ENCODE measurements at regions not wholly inside any gene's neighbourhood (a gene's known extent, or its start where the extent isn't known, plus 50 kb on each side); places are given as distances from the start of the nearest gene placed in this dataset.
"Not testable (repeated sequence)": the region's sequence is repeated elsewhere in the genome, so short reads cannot be mapped to it uniquely, and the experiment has no call there.

GRCh38 chr13:103883698-103884097 lies 817.5 kb upstream of the SLC10A2 start:
- DNase-seq = no peak

- peak; percentile 3 for DNase-seq
Observed at GRCh38 chr13:103883164-103883563, 816.9 kb upstream of the SLC10A2 start.

- DNase-seq = not testable (repeated sequence)
Observed at GRCh38 chr13:103880146-103880545, 813.9 kb upstream of the SLC10A2 start.

GRCh38 chr13:103878891-103879605 lies 812.8 kb upstream of the SLC10A2 start:
- no peak for DNase-seq

- DNase-seq = no peak
Observed at GRCh38 chr13:103876571-103876970, 810.4 kb upstream of the SLC10A2 start.

GRCh38 chr13:103873725-103874124 lies 807.5 kb upstream of the SLC10A2 start:
- peak; percentile 15 for DNase-seq

DNA sequence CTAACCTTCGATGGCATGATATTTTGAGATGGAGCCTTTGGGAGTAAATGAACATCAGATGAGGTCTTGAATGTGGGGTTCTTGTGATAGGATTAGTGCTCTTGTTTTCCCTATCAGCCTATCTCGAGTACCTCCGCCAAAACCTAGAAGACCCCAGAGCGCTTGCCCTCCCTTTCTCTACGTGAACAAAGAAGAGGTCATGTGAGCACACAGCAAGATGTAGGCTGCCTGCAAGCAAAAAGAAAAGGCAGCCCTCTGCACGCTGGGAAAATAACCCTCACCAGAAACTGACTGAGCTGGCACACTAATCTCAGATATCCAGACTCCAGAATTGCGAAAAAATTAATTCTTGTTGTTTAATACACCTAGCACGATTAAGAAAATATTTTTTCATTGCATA lies 799.8 kb upstream of the SLC10A2 start:
- no peak for DNase-seq

DNA sequence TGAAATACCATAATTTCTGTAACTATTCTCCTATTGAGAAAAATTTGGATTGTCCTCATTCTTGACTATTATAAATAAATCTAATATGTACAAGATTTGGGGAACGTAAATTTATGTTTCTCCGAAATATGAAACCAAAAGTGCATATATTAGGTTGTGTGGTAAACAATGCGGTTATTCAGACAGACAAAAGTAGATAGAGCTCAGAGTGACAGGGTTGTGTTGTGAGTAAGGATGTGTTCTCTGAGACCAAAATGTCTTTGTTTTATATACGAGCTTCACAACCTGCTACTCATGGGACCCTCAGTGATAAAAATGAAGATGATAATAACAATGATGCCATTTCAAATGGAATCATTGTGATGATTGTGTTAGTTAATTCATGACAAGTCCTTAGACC lies 796.3 kb upstream of the SLC10A2 start:
- DNase-seq = no peak

GRCh38 chr13:103859952-103860351 lies 793.7 kb upstream of the SLC10A2 start:
- DNase-seq = peak; percentile 14

GRCh38 chr13:103852036-103852435 lies 785.8 kb upstream of the SLC10A2 start:
- no peak for DNase-seq

- DNase-seq = peak; percentile 1
Observed at GRCh38 chr13:103844471-103844870, 778.3 kb upstream of the SLC10A2 start.

DNA sequence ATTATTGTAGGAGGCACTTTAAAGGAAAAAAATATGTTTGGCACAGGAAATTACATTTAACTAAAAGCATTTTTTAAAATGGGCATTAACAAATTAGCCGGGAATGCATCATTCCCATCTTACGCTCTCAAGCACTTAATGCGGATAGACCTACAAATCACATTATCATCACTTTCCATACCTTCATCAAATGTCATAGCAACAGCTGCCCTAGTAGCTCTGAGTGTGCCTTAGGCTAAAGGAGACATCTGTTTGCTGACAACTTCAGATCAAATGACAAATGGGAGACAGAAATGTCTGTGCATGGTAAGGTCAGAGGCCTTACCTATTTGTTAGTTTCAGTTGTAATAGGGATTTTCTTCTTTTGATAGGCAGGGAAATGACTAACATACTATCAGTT lies 773.2 kb upstream of the SLC10A2 start:
- no peak for DNase-seq

- no peak for DNase-seq
Observed at GRCh38 chr13:103835052-103835451, 768.8 kb upstream of the SLC10A2 start.

DNA sequence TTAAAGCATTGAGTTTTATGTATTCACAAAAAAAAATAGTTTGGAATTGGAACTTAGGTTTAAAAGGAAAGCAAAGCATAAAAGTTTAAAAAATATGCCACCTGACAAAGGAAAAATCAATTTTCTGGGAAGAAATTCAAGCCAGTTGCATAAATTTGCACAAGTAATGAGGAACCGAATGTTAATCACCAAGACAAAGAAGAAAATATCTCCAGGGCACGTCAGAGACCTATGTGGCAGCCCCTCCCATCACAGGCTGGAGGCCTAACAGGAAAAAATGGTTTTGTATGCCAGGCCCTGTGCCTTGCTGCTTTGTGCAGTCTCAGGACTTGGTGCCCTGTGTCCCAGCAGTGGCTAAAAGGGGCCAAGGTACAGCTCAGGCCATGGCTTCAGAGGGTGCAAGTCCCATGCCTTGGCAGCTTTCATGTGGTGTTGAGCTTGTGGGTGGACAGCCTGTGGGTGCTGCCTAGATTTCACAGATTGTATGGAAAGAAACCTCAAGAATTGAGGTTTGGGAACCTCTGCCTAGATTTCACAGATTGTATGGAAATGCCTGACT lies 767.2 kb upstream of the SLC10A2 start:
- DNase-seq = no peak

DNA sequence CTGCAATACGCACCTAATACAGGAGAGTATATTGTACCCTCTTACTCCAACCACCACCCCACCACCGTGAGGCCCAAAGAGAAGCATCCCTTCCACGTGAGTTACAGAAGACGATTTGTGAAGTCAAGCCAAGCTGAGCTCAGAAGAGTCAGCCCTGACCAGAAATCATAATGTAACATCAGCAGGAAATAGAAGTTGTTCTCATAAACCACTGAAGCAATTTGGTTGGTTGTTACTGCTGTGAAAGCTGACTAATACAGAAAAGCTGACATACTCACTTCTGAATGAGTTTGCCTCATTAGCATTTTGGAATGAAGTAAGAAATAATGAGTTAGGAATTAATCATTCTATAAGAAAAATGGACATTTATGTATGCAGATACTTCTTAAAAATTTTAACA lies 749.4 kb upstream of the SLC10A2 start:
- DNase-seq = no peak

DNA sequence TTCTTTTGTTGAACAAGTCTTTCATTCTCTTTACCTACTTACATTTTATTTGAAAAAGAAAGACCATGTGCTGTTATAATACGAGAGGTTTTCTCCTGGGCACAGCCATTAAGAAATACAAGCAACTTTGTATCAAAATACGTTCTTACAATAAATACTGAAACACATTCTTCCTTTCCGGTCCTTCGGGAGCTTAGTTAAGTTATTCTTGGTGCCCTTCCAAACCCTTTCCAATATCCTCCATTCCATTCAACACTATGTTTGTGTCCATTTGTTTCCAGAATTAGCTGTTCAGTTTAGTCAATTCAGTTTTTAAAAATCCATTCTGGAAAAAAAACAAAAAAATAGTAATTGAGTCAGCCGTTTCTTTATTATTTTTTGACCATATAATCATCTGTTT lies 746.8 kb upstream of the SLC10A2 start:
- DNase-seq = no peak

DNA sequence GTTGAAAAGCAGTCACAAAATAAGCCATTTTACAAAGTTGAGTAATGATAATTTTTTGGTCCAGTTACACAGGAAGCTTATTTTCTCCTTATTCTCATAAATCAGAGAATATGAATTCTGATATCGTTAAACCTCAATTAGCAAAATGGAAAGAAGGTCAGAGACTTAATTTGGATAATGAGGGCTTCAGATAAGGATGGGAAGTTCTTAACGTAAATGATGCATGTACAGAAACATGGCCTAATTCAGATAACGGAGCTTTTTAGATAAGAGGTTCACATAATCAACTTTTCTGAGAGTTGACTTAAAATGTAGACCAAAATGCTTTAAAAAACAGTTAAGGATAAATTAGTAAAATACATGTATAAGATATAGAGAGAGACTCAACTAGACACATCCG lies 746.3 kb upstream of the SLC10A2 start:
- DNase-seq = no peak

- DNase-seq = no peak
Observed at GRCh38 chr13:103810026-103810425, 743.8 kb upstream of the SLC10A2 start.

DNA sequence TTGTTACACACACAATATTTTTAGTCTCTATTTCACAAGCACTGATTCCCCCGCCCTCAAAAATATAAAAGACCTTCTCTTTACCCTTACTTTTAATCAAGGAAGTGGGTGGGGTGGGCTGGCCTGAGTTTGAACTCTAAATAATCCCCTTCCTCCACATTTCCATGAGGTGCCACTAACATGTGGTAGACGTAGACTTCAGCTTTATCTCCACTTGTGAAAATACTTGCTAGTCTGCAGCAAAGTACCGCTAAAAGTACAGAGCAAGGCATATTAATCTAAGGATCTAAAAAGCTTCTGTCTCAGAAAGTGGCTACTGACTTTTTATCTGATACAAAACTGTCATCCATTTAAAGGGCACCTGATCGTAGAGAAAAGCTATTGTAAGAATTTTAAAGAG lies 739.6 kb upstream of the SLC10A2 start:
- no peak for DNase-seq

GRCh38 chr13:103803349-103803748 lies 737.1 kb upstream of the SLC10A2 start:
- DNase-seq = no peak

- DNase-seq = no peak
Observed at GRCh38 chr13:103799028-103799427, 732.8 kb upstream of the SLC10A2 start.

- no peak for DNase-seq
Observed at GRCh38 chr13:103795892-103796478, 729.8 kb upstream of the SLC10A2 start.

DNA sequence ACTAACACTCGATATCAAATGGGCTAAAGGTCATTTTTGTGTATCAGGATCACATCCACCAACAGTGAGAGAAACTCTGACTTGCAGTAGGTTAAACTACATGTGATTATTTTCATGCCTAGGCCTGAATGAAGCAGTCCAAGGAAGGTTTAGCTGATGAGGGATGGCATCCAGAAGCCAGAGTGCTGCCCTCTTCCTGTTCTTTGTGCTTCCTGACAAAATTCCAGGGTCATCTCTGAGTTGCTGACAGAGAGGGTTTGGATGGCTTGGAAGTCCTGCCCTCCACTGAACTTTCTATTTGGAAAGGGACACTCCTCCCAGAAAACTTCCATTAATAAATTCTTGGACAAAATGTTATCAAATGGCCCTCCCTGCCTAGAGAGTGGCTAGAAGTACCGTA lies 728.3 kb upstream of the SLC10A2 start:
- DNase-seq = no peak

GRCh38 chr13:103788061-103788652 lies 721.9 kb upstream of the SLC10A2 start:
- peak; percentile 5 for DNase-seq

All from MV-4-11 (cell line).